Osteocyte (in vitro differentiated cells): ENCODE measurements at regions not wholly inside any gene's neighbourhood (a gene's known extent, or its start where the extent isn't known, plus 50 kb on each side); places are given as distances from the start of the nearest gene placed in this dataset.
"Not testable (repeated sequence)": the region's sequence is repeated elsewhere in the genome, so short reads cannot be mapped to it uniquely, and the experiment has no call there.

Experiments
- DNase-seq: peaks from one replicate; pipeline ENCODE4 v3.0.0; 2021; ENCODE audit warnings: mixed read lengths; ENCODE audit not compliant: unreplicated experiment; ENCODE audit errors: extremely low spot score
- H3K27ac Mint-ChIP-seq: one replicate; pipeline ENCODE4 v1.8.0; 2021; ENCODE audit warnings: mild to moderate bottlenecking, mixed read lengths; ENCODE audit not compliant: unreplicated experiment
- H3K27me3 Mint-ChIP-seq: one replicate; pipeline ENCODE4 v1.8.0; 2021; ENCODE audit warnings: mixed read lengths; ENCODE audit not compliant: unreplicated experiment
- H3K36me3 Mint-ChIP-seq: one replicate; pipeline ENCODE4 v1.8.0; 2021; ENCODE audit warnings: mixed read lengths; ENCODE audit not compliant: unreplicated experiment
- H3K4me1 Mint-ChIP-seq: one replicate; pipeline ENCODE4 v1.8.0; 2021; ENCODE audit warnings: mixed read lengths; ENCODE audit not compliant: unreplicated experiment
- H3K4me3 Mint-ChIP-seq: one replicate; pipeline ENCODE4 v1.8.0; 2021; ENCODE audit warnings: mild to moderate bottlenecking, moderate library complexity, mixed read lengths; ENCODE audit not compliant: unreplicated experiment
- H3K9me3 Mint-ChIP-seq: one replicate; pipeline ENCODE4 v1.8.0; 2021; ENCODE audit warnings: mixed read lengths; ENCODE audit not compliant: unreplicated experiment
- TF ChIP-seq, protein P1 (sequence below): fragments of 200-600 bp; sonication (generic); IDR thresholded peaks from 2 replicates; pipeline ENCODE4 v1.5.0; 2021; ENCODE audit warnings: antibody characterized with exemption, mild to moderate bottlenecking, moderate library complexity

DNA sequence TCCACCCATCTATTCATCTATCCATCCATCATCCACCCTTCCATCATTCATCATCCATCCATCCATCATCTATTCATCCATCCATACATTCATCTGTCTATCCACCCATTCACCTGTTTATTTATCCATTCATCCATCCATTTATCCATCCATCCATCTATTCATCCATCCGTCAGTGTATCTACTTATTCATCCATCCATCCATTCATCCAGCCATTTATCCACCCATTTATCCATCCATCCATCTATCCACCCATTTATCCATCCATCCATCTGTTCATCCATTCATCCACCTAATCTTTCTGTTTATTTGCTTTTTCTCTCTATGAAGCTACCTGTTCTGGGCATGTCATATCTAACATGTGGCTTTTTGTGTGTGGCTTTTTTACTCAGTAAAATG is 115.4 kb downstream of the CRYAA start:
- Mint-ChIP-seq H3K9me3 (no peaks in the 10 kb centered on the region), H3K27ac (no peak overlapping the region), H3K4me3 (no peak overlapping the region), H3K36me3 (no peaks in the 10 kb centered on the region), H3K4me1 (peaks cover 17% of the 10 kb centered on the region), H3K27me3 (no peaks in the 10 kb centered on the region)
- TF ChIP-seq, protein P1, sequence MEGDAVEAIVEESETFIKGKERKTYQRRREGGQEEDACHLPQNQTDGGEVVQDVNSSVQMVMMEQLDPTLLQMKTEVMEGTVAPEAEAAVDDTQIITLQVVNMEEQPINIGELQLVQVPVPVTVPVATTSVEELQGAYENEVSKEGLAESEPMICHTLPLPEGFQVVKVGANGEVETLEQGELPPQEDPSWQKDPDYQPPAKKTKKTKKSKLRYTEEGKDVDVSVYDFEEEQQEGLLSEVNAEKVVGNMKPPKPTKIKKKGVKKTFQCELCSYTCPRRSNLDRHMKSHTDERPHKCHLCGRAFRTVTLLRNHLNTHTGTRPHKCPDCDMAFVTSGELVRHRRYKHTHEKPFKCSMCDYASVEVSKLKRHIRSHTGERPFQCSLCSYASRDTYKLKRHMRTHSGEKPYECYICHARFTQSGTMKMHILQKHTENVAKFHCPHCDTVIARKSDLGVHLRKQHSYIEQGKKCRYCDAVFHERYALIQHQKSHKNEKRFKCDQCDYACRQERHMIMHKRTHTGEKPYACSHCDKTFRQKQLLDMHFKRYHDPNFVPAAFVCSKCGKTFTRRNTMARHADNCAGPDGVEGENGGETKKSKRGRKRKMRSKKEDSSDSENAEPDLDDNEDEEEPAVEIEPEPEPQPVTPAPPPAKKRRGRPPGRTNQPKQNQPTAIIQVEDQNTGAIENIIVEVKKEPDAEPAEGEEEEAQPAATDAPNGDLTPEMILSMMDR = no peak
- DNase-seq = no peak

DNA sequence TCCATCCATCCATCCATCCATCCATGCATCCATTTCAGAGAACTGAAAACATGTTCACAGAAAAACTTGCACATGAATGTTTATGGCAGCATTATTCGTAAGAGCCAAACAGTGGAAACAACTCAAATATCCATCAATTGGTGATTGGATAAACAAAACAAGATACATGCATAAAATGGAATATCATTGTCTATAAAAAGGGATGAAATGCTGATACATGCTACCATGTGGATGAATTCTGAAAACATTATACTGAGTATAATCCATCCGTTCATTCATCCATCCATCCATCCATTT is 115.1 kb downstream of the CRYAA start:
- peaks cover 17% of the 10 kb centered on the region for H3K4me1 Mint-ChIP-seq
- not testable (repeated sequence) for DNase-seq, H3K36me3 Mint-ChIP-seq, H3K9me3 Mint-ChIP-seq, H3K27me3 Mint-ChIP-seq, H3K4me3 Mint-ChIP-seq, H3K27ac Mint-ChIP-seq

DNA sequence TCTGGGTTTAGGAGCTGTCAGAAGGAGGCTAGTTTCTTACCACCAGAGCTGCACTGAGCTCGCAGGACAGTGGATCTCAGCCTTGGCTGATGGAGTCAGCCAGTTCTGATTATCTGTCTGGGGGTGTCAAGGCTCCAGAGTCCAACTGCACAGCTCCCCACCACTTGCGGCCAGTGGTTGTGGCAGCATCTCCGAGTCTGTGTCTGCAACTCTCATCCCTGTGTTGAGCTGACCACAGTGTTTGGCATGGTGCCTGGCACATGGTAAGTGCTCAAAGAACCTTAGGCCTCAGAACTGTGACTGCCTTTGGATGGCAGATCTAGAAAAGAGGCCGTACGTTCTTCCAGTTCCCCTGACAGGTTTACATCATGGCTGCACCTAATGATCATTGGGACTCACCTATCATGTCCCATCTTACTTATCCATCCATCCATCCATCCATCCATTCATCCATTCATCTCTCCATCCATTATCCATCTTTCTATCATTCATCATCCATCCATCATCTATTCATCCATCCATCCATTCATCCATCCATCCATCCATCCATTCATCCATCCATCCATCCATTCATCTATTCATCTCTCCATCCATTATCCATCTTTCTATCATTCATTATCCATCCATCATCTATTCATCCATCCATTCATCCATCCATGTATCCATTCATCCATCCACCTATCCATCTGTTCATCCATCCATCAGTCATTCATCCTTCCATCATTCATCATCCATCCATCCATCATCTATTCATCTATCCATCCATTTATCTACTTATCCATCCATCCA is 114.5 kb downstream of the CRYAA start:
- Mint-ChIP-seq H3K36me3 (no peaks in the 10 kb centered on the region), H3K27me3 (no peaks in the 10 kb centered on the region), H3K9me3 (no peaks in the 10 kb centered on the region), H3K4me3 (no peak overlapping the region), H3K27ac (no peak overlapping the region), H3K4me1 (peaks cover 16% of the 10 kb centered on the region)
- no peak for DNase-seq
- TF ChIP-seq, protein P1 = no peak

DNA sequence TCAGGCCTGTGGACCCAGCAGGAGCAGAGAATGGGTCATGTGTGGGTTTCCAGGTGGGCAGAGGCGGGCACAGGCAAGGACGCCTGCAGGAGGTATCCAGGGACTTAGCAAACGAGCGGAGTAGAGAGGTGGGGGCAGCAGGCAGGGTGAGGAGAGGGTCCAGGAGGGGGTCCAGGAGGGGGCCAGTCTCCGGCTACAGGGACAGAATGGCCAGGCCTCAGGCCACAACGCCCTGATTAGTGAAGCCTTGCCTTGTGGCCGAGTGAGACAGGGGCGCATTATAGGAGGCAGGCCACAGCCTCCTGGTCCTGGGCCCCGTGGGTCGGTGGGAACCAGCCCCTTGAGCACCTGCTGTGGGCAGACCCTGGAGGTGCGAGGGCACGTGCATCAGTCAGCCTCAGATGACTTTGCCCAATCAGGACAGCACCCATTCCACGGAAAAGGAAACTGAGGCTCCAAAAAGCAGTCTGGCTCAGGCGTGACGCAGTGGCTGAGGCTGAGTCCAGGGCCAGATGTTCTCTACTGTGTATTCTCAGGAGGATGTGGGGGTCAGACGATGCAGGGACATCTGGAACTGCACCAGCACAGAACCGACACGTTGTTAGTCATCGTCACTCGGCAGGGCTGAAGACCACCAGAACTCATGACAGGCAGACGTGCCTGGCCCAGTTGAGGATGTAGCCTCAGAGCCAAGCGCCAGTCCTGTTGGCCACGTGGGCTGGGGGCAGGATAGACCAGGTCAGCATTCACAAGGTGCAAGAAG is 113.7 kb downstream of the CRYAA start:
- H3K36me3 Mint-ChIP-seq = no peaks in the 10 kb centered on the region
- H3K27ac Mint-ChIP-seq = no peak overlapping the region
- peaks cover 8% of the 10 kb centered on the region for H3K4me1 Mint-ChIP-seq
- no peak for DNase-seq
- no peaks in the 10 kb centered on the region for H3K9me3 Mint-ChIP-seq
- no peak overlapping the region for H3K4me3 Mint-ChIP-seq
- peaks cover 7% of the 10 kb centered on the region for H3K27me3 Mint-ChIP-seq
- TF ChIP-seq, protein P1 = no peak

DNA sequence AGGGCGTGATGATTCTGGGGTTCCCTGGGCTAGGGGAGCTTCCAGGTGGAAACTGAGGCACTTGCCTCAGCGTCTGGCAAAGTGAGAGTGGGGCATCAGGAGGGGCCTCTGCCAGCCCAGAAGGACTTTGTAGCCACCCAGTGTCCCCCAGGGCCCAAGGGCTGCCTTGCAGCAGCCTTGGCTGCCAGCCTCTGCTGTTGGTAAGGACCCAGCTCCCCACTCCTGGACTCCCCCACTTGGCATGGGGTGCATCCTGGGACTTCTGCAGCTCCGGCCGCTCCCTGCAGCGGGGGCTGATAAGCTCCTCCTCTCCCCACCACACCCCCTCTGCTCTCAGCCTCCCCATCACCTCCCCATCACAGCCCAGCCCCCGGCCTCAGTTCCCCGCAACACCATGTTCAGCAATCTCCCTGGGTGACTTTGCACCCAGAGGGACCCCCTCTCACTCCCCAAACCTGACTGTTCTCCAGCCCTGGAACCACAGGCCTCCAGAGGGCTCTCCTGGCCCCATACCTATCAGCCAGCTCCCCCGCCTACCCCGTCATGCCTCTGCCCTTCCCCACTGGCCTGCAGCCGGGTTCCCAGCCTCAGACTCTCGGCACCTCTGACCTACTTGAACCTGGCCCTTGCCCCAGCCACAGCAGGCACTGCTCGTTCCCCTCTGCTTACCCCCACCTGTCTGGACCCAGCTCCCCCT is 113.0 kb downstream of the CRYAA start:
- Mint-ChIP-seq H3K4me1 (peaks cover 2% of the 10 kb centered on the region), H3K4me3 (no peak overlapping the region), H3K27ac (no peak overlapping the region), H3K36me3 (no peaks in the 10 kb centered on the region), H3K27me3 (peaks cover 10% of the 10 kb centered on the region), H3K9me3 (no peaks in the 10 kb centered on the region)
- TF ChIP-seq, protein P1 = no peak
- DNase-seq = no peak
